ENCODE measurements at regions not wholly inside any gene's neighbourhood (a gene's known extent, or its start where the extent isn't known, plus 50 kb on each side); places are given as distances from the start of the nearest gene placed in this dataset.
"Not testable (repeated sequence)": the region's sequence is repeated elsewhere in the genome, so short reads cannot be mapped to it uniquely, and the experiment has no call there.

DNA sequence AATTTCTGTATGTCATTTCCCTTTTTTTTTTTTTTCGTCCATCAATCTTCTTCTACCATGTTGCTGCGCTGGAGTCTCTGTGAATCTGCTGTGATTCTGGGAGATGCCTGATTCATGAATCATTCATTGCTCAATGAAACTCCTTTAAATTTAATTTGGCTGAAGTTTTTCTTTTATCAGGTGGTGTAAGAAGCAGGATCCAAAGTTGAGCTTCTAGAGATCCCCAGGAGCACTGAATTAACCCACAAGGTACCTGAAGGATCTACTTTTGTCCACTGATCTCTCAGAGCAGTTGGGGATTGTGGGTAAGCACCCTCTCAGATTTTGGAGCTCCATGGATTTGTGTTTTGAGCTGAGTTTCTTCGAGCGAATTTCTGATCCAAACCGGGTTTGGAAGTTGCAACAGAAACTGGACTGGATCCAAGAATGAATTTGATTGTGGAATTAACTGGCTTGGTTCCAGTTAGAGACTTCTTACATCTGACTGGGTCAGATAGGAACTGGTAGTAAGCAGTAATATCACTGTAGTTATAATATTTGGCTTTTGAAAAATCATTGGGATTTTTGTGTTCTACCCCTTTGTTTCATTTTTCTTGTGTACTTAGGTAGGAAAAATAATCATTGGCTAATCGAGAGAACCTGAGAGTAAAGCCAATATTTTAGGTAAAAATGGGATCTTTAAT lies 447.8 kb upstream of the TOM1L1 start:
- TF ChIP-seq, protein P1, sequence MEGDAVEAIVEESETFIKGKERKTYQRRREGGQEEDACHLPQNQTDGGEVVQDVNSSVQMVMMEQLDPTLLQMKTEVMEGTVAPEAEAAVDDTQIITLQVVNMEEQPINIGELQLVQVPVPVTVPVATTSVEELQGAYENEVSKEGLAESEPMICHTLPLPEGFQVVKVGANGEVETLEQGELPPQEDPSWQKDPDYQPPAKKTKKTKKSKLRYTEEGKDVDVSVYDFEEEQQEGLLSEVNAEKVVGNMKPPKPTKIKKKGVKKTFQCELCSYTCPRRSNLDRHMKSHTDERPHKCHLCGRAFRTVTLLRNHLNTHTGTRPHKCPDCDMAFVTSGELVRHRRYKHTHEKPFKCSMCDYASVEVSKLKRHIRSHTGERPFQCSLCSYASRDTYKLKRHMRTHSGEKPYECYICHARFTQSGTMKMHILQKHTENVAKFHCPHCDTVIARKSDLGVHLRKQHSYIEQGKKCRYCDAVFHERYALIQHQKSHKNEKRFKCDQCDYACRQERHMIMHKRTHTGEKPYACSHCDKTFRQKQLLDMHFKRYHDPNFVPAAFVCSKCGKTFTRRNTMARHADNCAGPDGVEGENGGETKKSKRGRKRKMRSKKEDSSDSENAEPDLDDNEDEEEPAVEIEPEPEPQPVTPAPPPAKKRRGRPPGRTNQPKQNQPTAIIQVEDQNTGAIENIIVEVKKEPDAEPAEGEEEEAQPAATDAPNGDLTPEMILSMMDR (IDR thresholded peaks at IDR 0.05; ENCODE audit: low read depth, low read length): no peak
- in situ Hi-C loops (cut with HindIII; ENCODE audit: low sequenced_read_pairs): no loop called here
- no peak for DNase-seq (ENCODE audit: low read depth, low spot score)
- no peak overlapping the region for H3K4me3 ChIP-seq (ENCODE audit: low read depth, low read length)

DNA sequence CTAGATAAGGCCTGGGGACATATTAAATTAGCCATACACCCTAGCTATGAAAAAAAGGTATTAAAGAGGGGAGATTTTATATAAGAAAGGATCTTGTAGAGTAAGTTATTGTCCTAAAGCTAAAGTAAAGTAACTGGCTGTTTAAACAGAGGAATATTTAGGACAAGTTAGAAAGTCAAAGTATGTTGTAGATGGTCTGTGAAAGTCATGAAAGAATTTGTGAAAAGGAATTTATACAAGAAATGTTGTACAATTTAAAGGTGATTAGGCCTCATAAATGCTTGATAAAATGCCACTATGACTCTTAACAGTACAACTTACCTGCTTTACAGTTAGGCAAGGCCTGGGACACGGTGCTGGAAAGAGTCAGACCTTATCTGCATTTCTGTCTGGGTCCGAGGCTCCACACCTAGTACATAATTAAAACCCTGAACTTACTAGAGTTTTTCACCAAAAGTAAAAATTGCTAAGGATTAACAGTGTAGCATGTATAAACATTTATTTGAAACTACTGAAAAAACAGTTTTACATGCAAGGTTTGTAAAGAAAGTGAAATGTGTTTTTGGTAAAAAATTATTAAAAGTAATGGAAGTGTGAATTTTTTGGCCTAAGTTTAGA lies 445.3 kb upstream of the TOM1L1 start:
- in situ Hi-C loops (cut with HindIII; ENCODE audit: low sequenced_read_pairs): no loop called here
- no peak overlapping the region for H3K4me3 ChIP-seq (ENCODE audit: low read depth, low read length)
- peak; percentile 1 for DNase-seq (ENCODE audit: low read depth, low spot score)
- TF ChIP-seq, protein P1 (IDR thresholded peaks at IDR 0.05; ENCODE audit: low read depth, low read length): no peak

DNA sequence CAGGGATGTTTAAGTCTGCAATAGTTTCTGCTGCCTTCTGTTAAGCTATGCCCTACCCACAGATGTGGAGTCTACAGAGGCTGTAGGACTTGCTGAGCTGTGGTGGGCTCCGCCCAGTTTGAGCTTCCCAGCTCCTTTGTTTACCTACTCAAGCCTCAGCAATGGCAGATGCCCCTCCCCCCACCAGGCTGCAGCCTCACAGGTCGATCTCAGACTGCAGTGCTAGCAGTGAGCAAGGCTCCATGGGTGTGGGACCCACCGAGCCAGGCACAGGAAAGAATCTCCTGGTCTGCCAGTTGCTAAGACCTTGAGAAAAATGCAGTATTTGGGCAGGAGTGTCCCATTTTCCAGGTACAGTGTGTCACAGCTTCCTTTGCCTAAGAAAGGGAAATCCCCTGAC lies 435.2 kb upstream of the TOM1L1 start:
- in situ Hi-C loops (cut with HindIII; ENCODE audit: low sequenced_read_pairs); DNase-seq (ENCODE audit: low read depth, low spot score); H3K4me3 ChIP-seq (ENCODE audit: low read depth, low read length): not testable (repeated sequence)

DNA sequence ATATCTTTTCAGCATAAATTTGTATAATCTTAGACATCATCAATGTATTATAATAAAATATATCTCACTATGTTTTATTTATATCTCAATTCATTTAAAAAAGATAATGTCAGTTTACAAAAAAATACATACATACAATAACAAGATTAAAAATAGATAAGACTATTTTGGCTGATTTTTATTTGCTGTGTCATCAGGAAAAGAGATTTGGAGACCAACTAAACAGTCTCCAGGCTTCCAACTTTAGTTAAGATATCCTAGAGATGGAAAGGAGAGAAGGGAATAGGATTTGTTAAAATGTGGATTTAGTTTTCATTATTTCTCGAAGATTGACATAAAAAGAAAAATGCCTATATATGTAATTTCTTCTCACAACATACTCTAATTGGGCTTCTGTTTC lies 433.8 kb upstream of the TOM1L1 start:
- H3K4me3 ChIP-seq (ENCODE audit: low read depth, low read length): no peak overlapping the region
- TF ChIP-seq, protein P1 (IDR thresholded peaks at IDR 0.05; ENCODE audit: low read depth, low read length): no peak
- DNase-seq (ENCODE audit: low read depth, low spot score): no peak
- in situ Hi-C loops (cut with HindIII; ENCODE audit: low sequenced_read_pairs): no loop called here

DNA sequence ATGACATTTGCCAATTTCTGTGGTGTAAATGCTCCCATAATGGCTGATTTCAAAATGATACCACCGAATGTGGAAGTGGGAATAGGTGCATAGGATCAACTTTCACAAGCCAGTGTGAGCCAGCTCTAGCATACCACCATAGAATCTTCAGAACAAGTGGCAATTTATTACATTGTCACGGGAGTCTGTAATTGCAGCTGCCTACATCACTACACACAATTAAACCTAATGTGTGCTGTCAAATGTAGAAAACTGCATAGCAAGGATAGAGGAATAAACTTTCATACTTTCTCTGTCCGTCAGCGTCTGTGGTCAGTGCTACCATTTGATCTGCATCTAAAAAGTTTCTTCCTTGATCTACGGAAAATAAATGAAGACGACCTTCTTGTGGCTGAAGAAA lies 417.8 kb upstream of the TOM1L1 start:
- TF ChIP-seq, protein P1 (IDR thresholded peaks at IDR 0.05; ENCODE audit: low read depth, low read length): no peak
- in situ Hi-C loops (cut with HindIII; ENCODE audit: low sequenced_read_pairs): no loop called here
- no peak overlapping the region for H3K4me3 ChIP-seq (ENCODE audit: low read depth, low read length)
- DNase-seq (ENCODE audit: low read depth, low spot score): no peak

DNA sequence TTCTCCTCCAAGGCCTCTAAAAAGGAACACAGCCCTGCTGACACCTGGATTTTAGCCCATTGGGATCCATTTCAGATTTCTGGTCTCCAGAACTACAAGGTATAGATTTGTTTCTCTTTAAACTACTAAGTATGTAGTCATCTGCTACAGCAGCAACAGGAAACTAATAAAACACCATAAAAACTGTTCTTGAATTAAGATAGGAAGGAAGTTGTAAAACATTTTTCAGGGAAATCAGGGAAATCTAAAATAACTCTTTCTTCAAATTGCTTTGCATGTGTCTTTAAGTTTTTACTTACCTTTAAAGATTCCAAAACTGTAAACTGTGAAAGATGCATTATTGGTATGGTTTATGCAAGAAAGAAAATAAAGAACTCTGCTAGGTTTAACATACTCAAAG lies 407.0 kb upstream of the TOM1L1 start:
- in situ Hi-C loops (cut with HindIII; ENCODE audit: low sequenced_read_pairs): no loop called here
- TF ChIP-seq, protein P1 (IDR thresholded peaks at IDR 0.05; ENCODE audit: low read depth, low read length): no peak
- H3K4me3 ChIP-seq (ENCODE audit: low read depth, low read length): no peak overlapping the region

More for the DNA sequence above, 407.0 kb upstream of the TOM1L1 start:
- no peak for DNase-seq (ENCODE audit: low read depth, low spot score)

Data from astrocyte of the spinal cord (primary cell).